ENCODE measurements at regions not wholly inside any gene's neighbourhood (a gene's known extent, or its start where the extent isn't known, plus 50 kb on each side); places are given as distances from the start of the nearest gene placed in this dataset.

DNA sequence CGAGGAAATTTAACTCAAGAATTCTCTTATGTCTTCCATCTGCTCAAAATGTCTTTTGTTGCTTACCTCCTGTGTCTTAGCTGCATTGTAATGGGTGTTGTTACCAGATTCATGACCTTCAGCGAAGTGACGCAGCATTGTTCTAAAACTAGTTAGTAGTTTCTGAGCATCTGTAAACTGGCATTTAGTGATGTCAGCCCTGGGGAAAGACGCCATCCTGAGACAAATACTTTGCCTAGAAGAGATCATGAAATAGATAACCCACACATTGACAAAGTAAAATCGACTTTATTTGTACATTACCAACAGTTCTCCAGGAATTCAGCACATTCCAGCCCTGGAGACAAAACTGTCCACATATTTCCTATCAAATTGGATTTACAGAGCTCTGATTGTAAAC lies 87.8 kb downstream of the GPAM start:
- no peaks in the 10 kb centered on the region for H3K4me1 Mint-ChIP-seq
- H3K27me3 Mint-ChIP-seq (ENCODE audit: low read depth in 2 of 2) = peaks cover under 1 to 6% of the 10 kb centered on the region in 2 donors
- no peak for DNase-seq
- H3K4me3 Mint-ChIP-seq = no peak overlapping the region
- H3K4me3 ChIP-seq (ENCODE audit: low read length) = no peak overlapping the region
- H3K4me1 ChIP-seq (ENCODE audit: control insufficient read depth, insufficient read depth, low read length) = no peaks in the 10 kb centered on the region
- 84% methylated on average over 5 of the region's 5 CpGs for WGBS (ENCODE audit: insufficient coverage)
- no peaks in the 10 kb centered on the region for H3K27me3 ChIP-seq (ENCODE audit: control insufficient read depth, insufficient read depth, low read length)
- intact Hi-C loops (cut with micrococcal nuclease) = no loop called here
- H3K36me3 ChIP-seq (ENCODE audit: control insufficient read depth, insufficient read depth, low read length) = no peaks in the 10 kb centered on the region
- H3K9me3 ChIP-seq (ENCODE audit: control insufficient read depth, insufficient read depth, low read length) = no peaks in the 10 kb centered on the region
- H3K27ac ChIP-seq (ENCODE audit: low read length) = no peak overlapping the region
- TF ChIP-seq, protein P1, sequence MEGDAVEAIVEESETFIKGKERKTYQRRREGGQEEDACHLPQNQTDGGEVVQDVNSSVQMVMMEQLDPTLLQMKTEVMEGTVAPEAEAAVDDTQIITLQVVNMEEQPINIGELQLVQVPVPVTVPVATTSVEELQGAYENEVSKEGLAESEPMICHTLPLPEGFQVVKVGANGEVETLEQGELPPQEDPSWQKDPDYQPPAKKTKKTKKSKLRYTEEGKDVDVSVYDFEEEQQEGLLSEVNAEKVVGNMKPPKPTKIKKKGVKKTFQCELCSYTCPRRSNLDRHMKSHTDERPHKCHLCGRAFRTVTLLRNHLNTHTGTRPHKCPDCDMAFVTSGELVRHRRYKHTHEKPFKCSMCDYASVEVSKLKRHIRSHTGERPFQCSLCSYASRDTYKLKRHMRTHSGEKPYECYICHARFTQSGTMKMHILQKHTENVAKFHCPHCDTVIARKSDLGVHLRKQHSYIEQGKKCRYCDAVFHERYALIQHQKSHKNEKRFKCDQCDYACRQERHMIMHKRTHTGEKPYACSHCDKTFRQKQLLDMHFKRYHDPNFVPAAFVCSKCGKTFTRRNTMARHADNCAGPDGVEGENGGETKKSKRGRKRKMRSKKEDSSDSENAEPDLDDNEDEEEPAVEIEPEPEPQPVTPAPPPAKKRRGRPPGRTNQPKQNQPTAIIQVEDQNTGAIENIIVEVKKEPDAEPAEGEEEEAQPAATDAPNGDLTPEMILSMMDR (IDR thresholded peaks at IDR 0.05) = no peak
- no peak for ATAC-seq
- H3K27ac Mint-ChIP-seq = no peak overlapping the region
- H3K9me3 Mint-ChIP-seq = no peaks in the 10 kb centered on the region
- H3K36me3 Mint-ChIP-seq = no peaks in the 10 kb centered on the region

DNA sequence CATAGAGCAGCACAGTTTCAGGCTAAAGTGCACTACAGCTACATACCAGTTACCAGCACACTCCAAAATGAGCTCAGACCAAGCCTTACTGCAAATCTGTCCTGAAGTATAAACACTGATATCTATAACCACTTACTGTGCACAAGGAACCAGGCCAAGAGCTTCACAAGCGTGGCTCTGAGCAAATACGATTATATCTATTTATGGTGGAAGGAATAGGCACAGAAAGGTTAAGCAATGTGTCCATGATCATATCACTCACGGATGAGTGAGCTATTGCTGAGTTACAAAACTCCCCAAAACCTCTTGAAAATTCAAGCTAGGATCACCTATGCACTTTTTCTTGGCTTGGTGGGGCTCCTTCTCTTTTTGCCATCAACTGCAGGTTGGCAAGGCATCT lies 84.9 kb downstream of the GPAM start:
- no peak overlapping the region for H3K27ac ChIP-seq (ENCODE audit: low read length)
- DNase-seq (no peak), ATAC-seq (no peak)
- Mint-ChIP-seq H3K27ac (no peak overlapping the region), H3K4me1 (no peaks in the 10 kb centered on the region), H3K4me3 (no peak overlapping the region), H3K9me3 (no peaks in the 10 kb centered on the region), H3K36me3 (no peaks in the 10 kb centered on the region), H3K27me3 (ENCODE audit: low read depth in 2 of 2) (peaks cover 8 to 10% of the 10 kb centered on the region in 2 donors)
- WGBS (ENCODE audit: insufficient coverage) = 92% methylated on average over 3 of the region's 3 CpGs
- H3K4me3 ChIP-seq (ENCODE audit: low read length) = no peak overlapping the region
- TF ChIP-seq, protein P1 (IDR thresholded peaks at IDR 0.05) = no peak
- intact Hi-C loops (cut with micrococcal nuclease) = no loop called here
- H3K36me3 ChIP-seq (ENCODE audit: control insufficient read depth, insufficient read depth, low read length) = no peaks in the 10 kb centered on the region
- no peaks in the 10 kb centered on the region for H3K4me1 ChIP-seq (ENCODE audit: control insufficient read depth, insufficient read depth, low read length)
- no peaks in the 10 kb centered on the region for H3K9me3 ChIP-seq (ENCODE audit: control insufficient read depth, insufficient read depth, low read length)
- H3K27me3 ChIP-seq (ENCODE audit: control insufficient read depth, insufficient read depth, low read length) = no peaks in the 10 kb centered on the region
